Mucosa of gallbladder (tissue), 1 donor: ENCODE measurements at regions not wholly inside any gene's neighbourhood (a gene's known extent, or its start where the extent isn't known, plus 50 kb on each side); places are given as distances from the start of the nearest gene placed in this dataset.
A peak's percentile ranks its signal among the peaks of the same experiment; 100 is the strongest.
"Not testable (repeated sequence)": the region's sequence is repeated elsewhere in the genome, so short reads cannot be mapped to it uniquely, and the experiment has no call there.

Experiments used
- DNase-seq: peaks from one replicate; pipeline ENCODE4 v3.0.0-alpha.2; 2020; ENCODE audit warnings: low spot score
- donor health status: DM: no; HTN: no; CAD: no.

- DNase-seq: no peak
Observed at GRCh38 chr5:154624341-154624740, 130.8 kb upstream of the LARP1 start.

GRCh38 chr5:154620411-154620810 lies 134.8 kb upstream of the LARP1 start:
- DNase-seq: no peak

- DNase-seq: no peak
Observed at GRCh38 chr5:154618696-154619095, 136.5 kb upstream of the LARP1 start.

- DNase-seq: no peak
Observed at GRCh38 chr5:154614595-154614994, 136.6 kb upstream of the HAND1 start.

- DNase-seq: no peak
Observed at GRCh38 chr5:154614125-154614524, 136.1 kb upstream of the HAND1 start.

GRCh38 chr5:154612666-154613065 lies 134.6 kb upstream of the HAND1 start:
- no peak for DNase-seq

GRCh38 chr5:154611341-154611767 lies 133.3 kb upstream of the HAND1 start:
- DNase-seq: no peak

- DNase-seq: peak; percentile 42
Observed at GRCh38 chr5:154610321-154611154, 132.5 kb upstream of the HAND1 start.

- DNase-seq: no peak
Observed at GRCh38 chr5:154609251-154609650, 131.2 kb upstream of the HAND1 start.

GRCh38 chr5:154608531-154609011 lies 130.5 kb upstream of the HAND1 start:
- DNase-seq: no peak

- DNase-seq: no peak
Observed at GRCh38 chr5:154607746-154608145, 129.7 kb upstream of the HAND1 start.

GRCh38 chr5:154606246-154606645 lies 128.2 kb upstream of the HAND1 start:
- DNase-seq: no peak

- DNase-seq: peak; percentile 28
Observed at GRCh38 chr5:154603953-154604679, 126.1 kb upstream of the HAND1 start.

GRCh38 chr5:154603485-154603884 lies 125.5 kb upstream of the HAND1 start:
- DNase-seq: no peak

GRCh38 chr5:154603011-154603410 lies 125.0 kb upstream of the HAND1 start:
- DNase-seq: no peak

- no peak for DNase-seq
Observed at GRCh38 chr5:154601014-154601413, 123.0 kb upstream of the HAND1 start.

GRCh38 chr5:154598021-154598420 lies 120.0 kb upstream of the HAND1 start:
- DNase-seq: no peak

- DNase-seq: not testable (repeated sequence)
Observed at GRCh38 chr5:154596844-154597243, 118.8 kb upstream of the HAND1 start.

GRCh38 chr5:154595662-154596061 lies 117.6 kb upstream of the HAND1 start:
- no peak for DNase-seq

- no peak for DNase-seq
Observed at GRCh38 chr5:154593796-154594195, 115.8 kb upstream of the HAND1 start.

GRCh38 chr5:154593071-154593470 lies 115.0 kb upstream of the HAND1 start:
- DNase-seq: no peak

- DNase-seq: no peak
Observed at GRCh38 chr5:154590093-154590724, 112.2 kb upstream of the HAND1 start.
